HG02840 (cell line): ENCODE measurements at regions not wholly inside any gene's neighbourhood (a gene's known extent, or its start where the extent isn't known, plus 50 kb on each side); places are given as distances from the start of the nearest gene placed in this dataset.
"Not testable (repeated sequence)": the region's sequence is repeated elsewhere in the genome, so short reads cannot be mapped to it uniquely, and the experiment has no call there.

Source experiments
- ATAC-seq: cut with Tn5 transposase; IDR thresholded peaks from one replicate; pipeline ENCODE4 v1.9.1; 2021; ENCODE audit warnings: mild to moderate bottlenecking, moderate library complexity, moderate number of reproducible peaks; ENCODE audit not compliant: unreplicated experiment, low FRiP score

DNA sequence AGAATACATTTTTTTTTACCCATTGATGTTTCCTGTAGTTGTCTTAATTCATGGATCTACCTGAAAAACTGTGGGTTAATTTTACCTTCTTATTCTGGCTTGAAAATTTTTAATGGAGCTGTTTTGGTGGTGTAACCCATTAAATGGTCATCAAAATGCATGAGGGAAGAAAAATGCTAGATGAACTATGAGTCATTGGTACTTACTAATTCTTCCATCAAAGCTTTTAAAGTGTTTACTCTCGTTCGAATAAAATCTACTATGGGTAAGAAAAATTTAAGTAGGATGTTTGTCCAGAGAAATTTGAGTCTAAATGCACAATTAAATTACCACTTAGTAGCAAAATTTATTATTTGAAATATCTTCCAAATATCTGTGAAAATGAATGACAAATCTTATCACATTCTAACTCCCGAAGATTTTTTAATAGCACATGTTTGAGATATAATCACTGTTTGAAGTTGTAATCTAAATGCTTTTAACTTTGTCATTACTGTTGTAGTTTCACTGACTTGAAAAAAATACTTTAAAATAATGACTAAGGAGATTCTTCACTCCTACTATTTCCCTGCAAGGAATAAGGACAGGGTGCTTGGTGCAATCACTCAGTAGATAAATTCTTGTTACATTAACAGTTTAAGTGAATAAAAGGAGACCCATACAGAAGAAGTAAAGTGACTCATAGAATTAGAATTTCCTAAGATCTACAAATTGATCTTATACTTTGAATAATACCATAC lies 437.7 kb downstream of the IRS2 start:
- ATAC-seq: no peak

DNA sequence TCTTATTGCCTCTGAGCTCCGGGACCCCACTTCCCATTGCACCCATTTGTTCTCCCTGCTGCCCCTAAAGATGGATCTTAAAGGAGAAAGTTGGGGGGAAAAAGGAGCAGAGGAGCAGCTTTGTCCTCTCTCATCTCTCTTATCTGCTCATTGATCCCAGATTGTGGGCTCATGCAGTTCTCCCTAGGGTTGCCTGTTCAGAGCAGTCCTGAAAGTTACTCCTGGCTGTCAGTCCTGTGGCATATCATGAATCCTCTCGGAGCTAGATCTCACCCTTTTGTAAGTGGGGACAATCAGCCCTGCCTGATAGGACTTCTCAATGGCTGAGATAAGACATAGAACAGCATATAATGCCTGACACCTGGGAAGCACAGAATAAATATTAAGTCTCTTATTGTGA lies 440.3 kb downstream of the IRS2 start:
- no peak for ATAC-seq

DNA sequence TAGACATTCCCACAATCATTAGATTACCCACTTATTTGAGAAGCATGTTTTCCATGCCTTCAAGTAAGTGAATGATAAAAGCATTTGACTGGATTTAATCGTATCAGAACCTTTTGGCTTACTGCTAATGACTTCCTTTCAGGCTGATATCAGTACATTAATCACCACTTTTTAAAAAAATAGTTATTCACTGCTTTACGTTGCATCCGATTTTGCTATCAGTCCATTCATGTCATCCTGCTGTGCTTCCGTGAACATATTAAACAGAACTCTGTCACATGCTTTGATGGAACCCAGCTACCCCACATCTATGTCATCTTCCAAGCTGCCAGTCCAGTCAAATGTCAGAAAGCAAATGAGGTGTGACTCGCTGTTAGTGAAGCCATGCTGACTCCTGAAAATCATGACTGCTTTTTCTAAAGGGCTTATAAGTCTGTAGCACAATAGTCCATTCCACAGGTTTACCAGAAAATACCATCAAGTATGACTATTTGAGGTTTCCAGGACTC lies 440.9 kb downstream of the IRS2 start:
- no peak for ATAC-seq

DNA sequence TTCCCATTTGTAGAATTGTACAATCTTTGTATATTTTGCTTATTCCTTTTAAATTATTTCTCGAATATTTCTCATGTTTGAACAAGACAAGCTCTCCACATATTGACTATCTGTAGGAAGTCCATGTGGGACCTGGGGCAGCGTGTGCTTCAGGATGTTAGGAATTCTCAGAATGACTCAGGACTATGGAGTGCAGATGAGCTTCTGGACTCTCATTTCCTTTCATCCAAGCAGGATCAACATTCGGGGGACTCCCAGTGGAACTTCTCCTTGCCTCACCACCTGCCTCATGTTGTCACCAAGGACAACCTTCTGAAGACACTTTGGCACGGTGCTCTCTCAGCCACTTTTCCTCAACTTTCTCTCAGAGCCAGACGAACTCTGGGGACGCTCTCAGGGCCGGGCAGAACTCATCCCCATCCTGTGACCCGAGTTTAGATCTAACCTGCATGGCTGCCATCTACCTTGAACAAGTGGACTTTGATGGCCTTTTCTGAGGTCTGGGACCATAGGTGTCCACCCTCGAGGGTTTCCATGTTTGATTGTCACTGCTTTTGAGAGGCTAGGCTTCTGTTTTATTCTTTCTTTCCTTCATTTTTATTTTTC lies 441.7 kb downstream of the IRS2 start:
- ATAC-seq: no peak

DNA sequence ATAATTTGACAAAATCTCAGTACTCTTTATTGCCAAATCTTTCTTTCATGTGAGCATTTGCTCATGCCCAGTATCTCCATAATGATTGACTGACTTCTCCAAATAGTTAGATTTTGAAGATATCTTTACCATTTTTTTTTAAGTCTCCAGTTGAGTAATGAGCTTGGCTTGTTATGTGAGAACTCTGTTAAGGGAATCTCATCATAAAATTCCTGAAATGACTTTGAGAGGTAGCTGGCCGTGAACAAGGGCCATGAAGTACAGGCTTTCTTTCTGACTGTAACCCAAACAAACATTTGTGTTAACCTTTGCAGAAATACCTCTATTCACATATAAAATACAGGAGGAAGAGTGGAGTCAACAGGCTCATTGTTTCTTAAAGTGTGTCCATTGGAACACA lies 449.7 kb downstream of the IRS2 start:
- no peak for ATAC-seq

DNA sequence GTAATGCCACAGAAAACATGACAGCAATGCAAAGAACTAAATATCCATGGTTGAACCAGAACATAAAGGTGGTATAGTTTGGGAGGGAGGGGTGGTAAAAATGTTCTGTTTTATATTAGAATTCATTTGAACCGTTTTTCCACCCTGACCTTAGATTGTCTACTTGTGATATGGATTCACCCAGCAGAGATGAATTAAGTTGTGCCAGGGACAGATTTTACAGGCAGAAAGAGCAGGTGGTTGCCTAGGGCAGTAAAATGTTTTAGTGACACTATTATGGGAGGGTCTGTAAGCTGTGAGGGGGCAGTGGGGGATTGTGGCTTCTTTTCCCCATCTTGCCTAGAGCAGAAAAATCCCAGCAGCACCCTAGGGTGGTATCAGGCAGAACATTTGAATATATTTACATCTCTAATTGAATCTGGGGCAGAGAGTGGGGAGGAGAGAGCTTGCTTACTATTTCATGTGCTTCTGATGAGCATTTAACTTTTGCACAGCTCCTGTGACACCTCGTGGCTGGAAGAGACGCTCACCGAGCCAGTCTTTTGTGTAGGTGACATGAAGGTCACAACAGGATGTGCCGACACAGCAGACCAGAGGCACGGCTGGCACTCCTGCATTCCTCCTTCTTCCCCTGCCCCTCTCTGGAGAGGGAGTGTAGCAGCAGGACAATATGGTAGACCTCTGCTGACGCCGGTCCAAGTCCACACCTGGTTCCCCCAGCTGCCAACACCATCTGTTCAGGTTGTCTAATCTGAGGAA lies 452.3 kb downstream of the IRS2 start:
- no peak for ATAC-seq

DNA sequence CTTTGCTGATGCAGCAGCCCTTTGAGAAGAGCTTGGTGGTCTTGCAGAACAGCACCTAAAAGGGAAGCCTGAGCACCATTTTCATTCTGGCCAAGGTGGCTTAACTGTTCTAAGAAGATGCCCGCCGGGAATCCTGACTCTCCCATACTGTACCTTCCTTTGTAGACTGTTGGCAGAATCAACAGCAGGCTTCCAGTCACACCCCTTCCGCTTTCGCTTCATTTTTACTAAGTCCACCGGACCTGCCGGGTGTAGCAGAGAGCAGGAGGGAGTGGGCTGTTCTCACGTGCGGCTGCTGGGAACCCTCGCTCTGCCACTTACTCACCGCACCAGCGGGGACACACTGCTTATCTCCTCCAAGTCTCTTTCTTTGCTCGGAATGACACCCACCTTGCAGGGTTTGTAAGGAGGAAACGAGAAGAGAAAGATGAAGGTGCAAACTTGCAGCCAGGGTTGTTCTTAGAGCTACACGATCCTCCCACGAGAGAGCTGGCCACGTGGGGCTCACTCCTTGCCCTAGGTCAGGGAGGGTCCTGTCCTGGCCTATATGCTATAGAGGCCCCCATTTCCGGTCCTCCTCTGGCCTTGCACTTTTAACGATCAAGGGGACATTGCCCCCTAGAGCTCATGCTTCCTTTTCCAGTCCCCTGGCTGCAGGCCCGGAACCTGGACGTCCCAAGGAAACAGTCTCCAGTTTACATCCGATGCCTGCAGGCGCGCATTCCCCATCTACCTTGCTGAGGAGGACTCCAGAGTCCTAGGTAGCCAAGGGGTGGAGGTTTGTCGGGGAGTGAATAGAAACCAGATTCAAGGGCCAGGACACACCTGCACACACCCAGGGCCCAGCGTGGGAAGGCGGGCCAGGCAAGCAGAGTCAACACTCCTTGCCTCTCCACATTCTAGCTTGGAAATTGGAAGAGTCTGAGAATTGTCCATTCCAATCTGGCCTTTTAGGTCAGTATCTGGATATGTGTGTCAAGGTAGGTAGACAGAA lies 453.6 kb downstream of the IRS2 start:
- ATAC-seq: no peak

DNA sequence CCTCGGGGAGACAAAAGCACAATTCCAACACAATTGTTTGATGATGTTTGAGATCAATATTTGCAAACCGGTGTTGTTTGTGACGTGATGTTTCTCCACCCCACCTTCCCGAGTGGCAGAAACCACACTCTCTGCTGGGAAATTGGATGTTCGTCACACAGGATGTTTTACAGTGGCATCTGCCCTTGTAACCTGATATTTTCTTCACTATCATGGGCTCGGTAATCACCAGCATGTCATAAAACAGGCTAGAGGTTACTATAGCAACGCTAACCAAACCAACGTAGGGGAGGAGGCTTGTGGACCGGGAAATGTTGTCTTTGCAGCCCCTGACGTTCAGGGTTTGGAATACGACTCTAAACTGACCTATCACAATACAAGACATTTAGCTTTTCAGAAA lies 454.5 kb downstream of the IRS2 start:
- ATAC-seq: no peak

DNA sequence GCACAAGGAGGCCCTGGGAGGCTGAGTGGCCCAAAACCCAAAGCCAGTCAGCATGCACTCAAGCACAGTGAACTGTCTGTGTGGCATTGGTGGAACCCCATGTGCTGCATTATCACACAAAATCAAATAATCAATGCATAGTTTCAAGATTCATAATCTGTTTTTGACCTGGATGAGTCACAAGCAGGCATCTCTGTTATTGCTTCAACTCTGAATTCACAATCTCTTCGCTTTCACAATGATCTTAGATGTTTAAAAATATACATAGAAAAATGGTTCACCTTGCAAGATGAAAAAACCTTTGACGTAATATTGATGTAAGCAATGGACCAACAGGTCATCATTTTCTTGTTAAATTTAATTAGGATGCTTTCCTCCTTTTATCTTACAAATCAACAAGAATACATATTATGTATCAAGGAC lies 455.4 kb downstream of the IRS2 start:
- ATAC-seq: no peak

DNA sequence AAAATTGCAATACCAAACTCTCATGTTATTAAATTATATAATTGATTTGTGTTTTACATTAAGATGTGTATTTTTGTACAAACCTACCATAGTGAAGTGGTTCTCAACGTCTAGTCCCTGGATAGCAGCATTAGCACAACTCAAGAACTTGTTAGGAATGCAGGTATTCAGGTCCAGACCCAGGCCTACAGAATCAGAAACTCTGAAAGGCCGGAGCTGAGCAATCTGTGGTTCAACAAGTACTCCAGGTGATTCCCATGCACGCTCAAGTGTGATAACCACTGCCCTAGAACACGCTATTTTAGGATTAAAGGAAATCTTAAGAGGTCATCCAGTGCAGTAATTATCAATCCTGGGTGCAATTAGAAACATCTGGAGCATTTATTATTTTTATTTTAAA lies 456.3 kb downstream of the IRS2 start:
- no peak for ATAC-seq

DNA sequence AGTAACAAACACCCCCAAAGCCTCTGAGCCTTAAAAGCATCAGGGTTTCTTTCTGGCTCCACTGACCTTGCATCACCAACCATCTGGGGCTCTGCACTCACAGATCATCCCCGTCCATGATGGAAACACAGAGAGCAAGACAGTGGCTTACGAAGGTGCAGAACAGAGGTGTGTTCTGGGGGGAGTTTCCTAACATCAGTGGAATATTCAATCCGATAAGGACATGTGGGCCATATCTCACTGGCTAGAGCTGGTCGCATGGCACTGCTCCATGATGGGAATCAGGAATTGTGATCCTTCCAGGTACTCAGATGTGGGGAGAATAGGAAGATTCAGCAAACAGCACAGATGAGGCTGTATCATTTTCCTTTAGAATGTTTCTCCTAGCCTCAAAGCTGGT lies 457.2 kb downstream of the IRS2 start:
- ATAC-seq: no peak

DNA sequence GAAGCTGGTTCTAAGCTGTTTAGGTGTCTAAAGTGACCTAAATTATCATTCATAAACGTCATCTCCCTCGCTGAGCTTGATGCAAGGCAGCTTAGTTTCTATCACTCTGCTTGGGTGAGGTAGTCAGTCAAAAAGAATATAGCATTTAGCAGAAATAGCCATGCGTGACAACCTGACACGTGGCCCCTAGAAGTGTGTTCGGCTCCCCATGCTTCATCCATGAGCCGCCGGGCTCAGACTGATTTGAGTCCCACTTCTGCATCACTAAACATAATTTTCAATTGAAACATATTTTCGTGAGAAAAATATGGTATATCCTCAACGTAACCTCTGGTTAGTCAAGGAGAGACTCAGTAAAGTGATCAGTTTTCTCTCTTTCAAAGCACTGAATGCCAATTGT lies 459.8 kb downstream of the IRS2 start:
- ATAC-seq: no peak

DNA sequence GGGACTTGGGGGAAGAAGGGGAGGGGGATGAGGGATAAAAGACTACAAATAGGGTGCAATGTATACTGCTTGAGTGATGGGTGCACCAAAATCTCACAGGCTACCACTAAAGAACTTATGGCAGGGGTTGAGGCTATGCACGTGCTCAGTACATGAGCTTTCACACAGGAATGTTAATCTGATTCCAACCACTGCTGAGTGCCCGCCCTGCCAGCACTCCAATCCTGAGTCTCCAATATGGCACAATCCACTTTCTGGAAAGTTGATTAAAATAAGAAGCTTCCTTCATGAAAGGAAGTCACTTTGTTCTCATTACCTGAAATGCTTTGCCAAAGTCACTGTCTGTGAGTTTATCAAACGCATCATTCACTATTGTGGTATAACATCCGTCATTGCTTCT lies 463.0 kb downstream of the IRS2 start:
- ATAC-seq: no peak

DNA sequence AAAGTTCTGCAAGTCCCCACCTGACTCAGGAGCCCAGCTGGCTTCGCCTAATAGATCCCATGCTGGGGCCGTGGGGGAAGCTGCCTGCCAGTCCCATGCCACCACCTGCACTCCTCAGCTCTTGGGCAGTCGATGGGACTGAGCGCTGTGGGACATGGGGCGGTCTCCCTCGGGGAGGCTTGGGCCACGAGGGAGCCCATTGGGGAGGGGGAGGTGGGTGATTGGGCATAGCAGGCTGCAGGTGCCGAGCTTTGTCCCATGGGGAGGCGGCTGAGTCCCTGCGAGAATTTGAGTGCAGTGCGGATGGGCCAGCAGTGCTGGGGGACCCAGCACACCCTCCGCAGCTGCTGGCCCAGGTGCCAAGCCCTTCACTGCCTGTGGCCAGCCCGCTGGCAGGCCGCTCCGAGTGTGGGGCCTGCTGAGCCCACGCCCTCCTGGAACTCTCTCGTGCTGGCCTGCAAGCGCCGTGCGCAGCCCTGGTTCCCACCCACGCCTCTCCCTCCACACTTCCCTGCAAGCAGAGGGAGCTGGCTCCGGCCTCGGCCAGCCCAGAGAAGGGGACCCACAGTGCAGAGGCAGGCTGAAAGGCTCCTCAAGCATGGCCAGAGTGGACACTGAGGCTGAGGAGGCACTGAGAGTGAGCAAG lies 467.3 kb downstream of the IRS2 start:
- ATAC-seq: no peak

DNA sequence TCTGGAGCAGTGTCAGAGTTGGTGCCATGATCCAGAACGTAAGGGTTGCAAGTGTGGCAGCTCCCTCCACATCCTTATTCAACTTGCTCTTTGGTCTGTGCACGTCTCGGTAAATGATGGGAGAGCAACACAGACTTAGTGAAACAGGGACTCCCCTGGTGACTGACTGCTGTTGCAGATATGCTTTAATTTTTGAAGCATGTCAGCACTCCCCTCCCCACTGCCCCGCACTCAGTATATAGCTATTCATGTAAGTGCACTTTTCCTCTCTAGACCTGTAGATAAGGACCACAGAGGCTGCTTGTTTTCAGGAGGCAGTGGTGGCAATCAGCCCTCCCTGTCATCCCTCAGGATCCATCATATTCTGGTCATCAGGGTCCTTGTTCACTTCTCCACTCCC lies 470.9 kb downstream of the IRS2 start:
- ATAC-seq: no peak

DNA sequence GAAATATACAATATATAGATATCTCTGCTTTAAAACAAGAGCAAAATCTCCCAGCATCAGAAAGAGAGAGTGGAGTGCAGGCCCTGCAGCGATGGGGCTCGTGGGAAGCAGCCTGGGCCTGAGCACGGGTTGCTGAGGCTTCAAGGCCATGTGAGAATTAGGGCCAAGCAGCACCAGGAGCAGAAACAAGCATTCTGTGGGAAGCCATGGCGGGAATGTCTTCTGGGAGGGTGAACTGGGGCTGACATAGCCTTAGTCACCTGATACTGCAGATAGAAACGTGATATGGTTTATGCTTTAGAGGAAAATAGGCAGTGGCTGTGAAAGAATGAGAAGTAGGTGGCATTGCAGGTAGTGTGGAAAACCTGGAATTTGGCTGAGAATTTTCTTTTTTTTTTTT lies 472.3 kb downstream of the IRS2 start:
- no peak for ATAC-seq

DNA sequence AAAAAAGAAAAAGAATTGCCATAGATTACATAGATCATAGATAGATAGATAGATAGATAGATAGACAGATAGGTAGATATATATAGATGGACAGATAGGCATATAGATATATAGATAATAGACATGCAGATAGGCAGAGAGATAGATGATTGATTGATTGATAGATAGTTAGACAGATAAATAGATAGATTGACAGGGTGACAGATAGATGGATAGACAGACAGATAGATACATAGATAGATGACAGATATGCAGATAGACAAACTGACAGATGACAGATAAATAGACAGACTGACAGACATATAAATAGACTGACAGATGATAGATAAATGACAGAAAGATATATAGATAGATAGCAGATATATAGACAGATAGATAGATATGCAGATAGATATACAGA lies 474.0 kb downstream of the IRS2 start:
- no peak for ATAC-seq

DNA sequence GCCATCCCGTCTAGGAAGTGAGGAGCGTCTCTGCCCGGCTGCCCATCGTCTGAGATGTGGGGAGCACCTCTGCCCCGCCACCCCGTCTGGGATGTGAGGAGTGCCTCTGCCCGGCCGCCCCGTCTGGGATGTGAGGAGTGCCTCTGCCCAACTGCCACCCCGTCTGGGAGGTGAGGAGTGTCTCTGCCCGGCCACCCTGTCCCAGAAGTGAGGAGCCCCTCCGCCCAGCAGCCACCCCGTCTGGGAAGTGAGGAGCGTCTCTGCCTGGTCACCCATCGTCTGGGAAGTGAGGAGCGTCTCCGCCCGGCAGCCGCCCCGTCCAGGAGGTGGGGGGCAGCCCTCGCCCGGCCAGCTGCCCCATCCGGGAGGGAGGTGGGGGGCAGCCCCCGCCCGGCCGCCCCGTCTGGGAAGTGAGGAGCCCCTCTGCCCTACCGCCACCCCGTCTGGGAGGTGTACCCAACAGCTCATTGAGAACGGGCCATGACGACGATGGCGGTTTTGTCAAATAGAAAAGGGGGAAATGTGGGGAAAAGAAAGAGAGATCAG lies 474.9 kb downstream of the IRS2 start:
- not testable (repeated sequence) for ATAC-seq

DNA sequence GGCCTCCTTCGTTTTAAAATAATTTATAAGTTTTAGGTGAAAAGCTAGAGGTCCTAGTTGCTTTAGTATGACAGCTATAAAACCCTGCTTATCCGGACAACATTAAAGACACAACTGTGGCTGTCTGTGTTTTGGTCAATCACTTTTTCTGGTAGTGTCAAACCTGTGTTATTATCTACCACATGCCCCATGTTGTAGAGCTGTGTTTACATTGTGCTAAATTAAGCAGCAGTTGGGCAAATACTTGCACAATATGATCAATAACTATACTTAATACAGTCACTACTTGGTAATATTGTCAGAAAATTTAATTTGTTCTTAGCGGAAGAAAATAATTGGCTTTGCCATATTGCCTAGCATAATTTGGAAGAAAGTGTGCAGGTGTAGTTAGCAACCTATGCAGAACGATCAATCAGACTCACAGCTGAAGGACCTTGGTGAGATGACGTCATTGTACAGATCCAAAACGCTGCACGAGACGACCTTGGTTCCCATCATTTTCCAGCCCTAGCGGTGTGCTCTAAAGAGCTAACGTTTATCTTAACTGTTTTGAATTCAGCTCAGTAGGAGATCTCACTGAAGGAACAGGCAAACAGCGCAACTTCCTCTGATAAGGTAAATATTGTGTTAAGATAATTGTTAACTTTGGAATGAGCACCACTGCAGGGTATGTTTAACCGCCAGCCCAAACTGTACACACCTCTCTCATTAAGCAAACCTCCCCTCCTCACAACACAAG lies 476.6 kb downstream of the IRS2 start:
- no peak for ATAC-seq
